GM23338 (cell line): ENCODE measurements at regions not wholly inside any gene's neighbourhood (a gene's known extent, or its start where the extent isn't known, plus 50 kb on each side); places are given as distances from the start of the nearest gene placed in this dataset.

Source experiments
- CREB1 ChIP-seq: fragments of 250-450 bp; sonication (Bioruptor Pico); IDR thresholded peaks from 2 replicates; pipeline ENCODE4 v1.5.0; 2020; ENCODE audit warnings: low read depth, mild to moderate bottlenecking, moderate library complexity
- CTCF ChIP-seq, 2 experiments: fragments of 200-600 bp in 1 of 2; sonication (generic) in 1 of 2; conservative IDR thresholded peaks; 2 replicates each; pipeline versions ENCODE4 v1.5.1 to v1.6.1; 2016 to 2017; ENCODE audit warnings: antibody characterized with exemption in 2 of 2, low read depth in 2 of 2, mild to moderate bottlenecking in 2 of 2, moderate library complexity in 1 of 2
- ETS1 ChIP-seq: IDR thresholded peaks from 2 replicates; pipeline ENCODE4 v1.6.1; 2016; ENCODE audit warnings: antibody characterized with exemption
- EZH2 ChIP-seq: fragments of 200-600 bp; sonication (generic); IDR thresholded peaks from one replicate; pipeline ENCODE4 v1.8.0; 2017; ENCODE audit warnings: antibody characterized with exemption, mild to moderate bottlenecking, low read depth; ENCODE audit not compliant: unreplicated experiment
- EZH2phosphoT487 ChIP-seq: fragments of 200-600 bp; sonication (generic); IDR thresholded peaks from one replicate; pipeline ENCODE4 v1.8.1; 2018; ENCODE audit warnings: antibody characterized with exemption; ENCODE audit not compliant: unreplicated experiment
- JUNB ChIP-seq: IDR thresholded peaks from one replicate; pipeline ENCODE4 v1.6.1; 2016; ENCODE audit warnings: antibody characterized with exemption; ENCODE audit not compliant: unreplicated experiment
- POLR2AphosphoS5 ChIP-seq: IDR thresholded peaks from 2 replicates; pipeline ENCODE4 v1.6.1; 2016; ENCODE audit warnings: antibody characterized with exemption, low read depth
- REST ChIP-seq: IDR thresholded peaks from one replicate; pipeline ENCODE4 v1.6.1; 2018; ENCODE audit warnings: antibody characterized with exemption; ENCODE audit not compliant: unreplicated experiment
- STAT1 ChIP-seq: IDR thresholded peaks from one replicate; pipeline ENCODE4 v1.6.1; 2016; ENCODE audit warnings: antibody characterized with exemption; ENCODE audit not compliant: unreplicated experiment
- ZNF331 ChIP-seq: fragments of 250-450 bp; sonication (Bioruptor Pico); IDR thresholded peaks from 2 replicates; pipeline ENCODE4 v1.5.0; 2020; ENCODE audit warnings: low read depth, mild to moderate bottlenecking, moderate library complexity

GRCh38 chr6:90973188-90973587 lies 386.3 kb upstream of the MAP3K7 start:
- no peak for TF ChIP-seq EZH2phosphoT487
- no peak for TF ChIP-seq CTCF (conservative IDR thresholded peaks at IDR 0.05; ENCODE audit: low read depth in 2 of 2)
- TF ChIP-seq REST = no peak
- TF ChIP-seq STAT1 = no peak
- TF ChIP-seq ZNF331 (CRISPR knock-in tag) = no peak
- no peak for TF ChIP-seq JUNB
- TF ChIP-seq EZH2 = no peak
- no peak for TF ChIP-seq POLR2AphosphoS5
- no peak for TF ChIP-seq CREB1
- no peak for TF ChIP-seq ETS1
